CD14-positive monocyte (primary cell): ENCODE measurements at regions not wholly inside any gene's neighbourhood (a gene's known extent, or its start where the extent isn't known, plus 50 kb on each side); places are given as distances from the start of the nearest gene placed in this dataset.
"Not testable (repeated sequence)": the region's sequence is repeated elsewhere in the genome, so short reads cannot be mapped to it uniquely, and the experiment has no call there.

Experiments used
- DNase-seq, 3 donors: peaks; one replicate each; pipeline ENCODE4 v3.0.0-alpha.2; 2011 to 2022
- H2AFZ ChIP-seq: 2 replicates; pipeline ENCODE4 v1.6.0; 2012; ENCODE audit warnings: mild to moderate bottlenecking, low read depth, low read length, inconsistent platforms; ENCODE audit not compliant: insufficient read depth, poor library complexity, severe bottlenecking
- H3K27ac ChIP-seq, 2 donors: 1 replicate in 1 of 2; 2 replicates in 1 of 2; pipeline ENCODE4 v1.5.1; 2012 to 2013; ENCODE audit warnings: low read length in 2 of 2, control low read depth in 1 of 2, inconsistent platforms in 1 of 2, low read depth in 1 of 2, mild to moderate bottlenecking in 1 of 2
- H3K27me3 ChIP-seq, 2 donors: one replicate each; pipeline versions ENCODE4 v1.6.0 to v1.6.1; 2011 to 2013; ENCODE audit warnings: low read length in 2 of 2; ENCODE audit not compliant: control insufficient read depth in 2 of 2, insufficient read depth in 2 of 2
- H3K36me3 ChIP-seq, 2 donors: replicated peaks in 1 of 2; 1 replicate in 1 of 2; 2 replicates in 1 of 2; pipeline versions ENCODE4 v1.5.1 to v1.6.1; 2012 to 2013; ENCODE audit warnings: low read length in 2 of 2, control low read depth in 1 of 2, inconsistent platforms in 1 of 2, mild to moderate bottlenecking in 1 of 2; ENCODE audit not compliant: insufficient read depth in 2 of 2, control insufficient read depth in 1 of 2
- H3K4me1 ChIP-seq, 2 donors: 1 replicate in 1 of 2; 2 replicates in 1 of 2; pipeline versions ENCODE4 v1.5.1 to v1.6.1; 2012 to 2013; ENCODE audit warnings: low read length in 2 of 2, control low read depth in 1 of 2, inconsistent platforms in 1 of 2, mild to moderate bottlenecking in 1 of 2, moderate library complexity in 1 of 2; ENCODE audit not compliant: insufficient read depth in 2 of 2, control insufficient read depth in 1 of 2
- H3K4me2 ChIP-seq: replicated peaks from 2 replicates; pipeline ENCODE3; 2012; ENCODE audit warnings: low read length, moderate library complexity, mild to moderate bottlenecking; ENCODE audit not compliant: poor library complexity, severe bottlenecking; ENCODE audit errors: extremely low read depth
- H3K4me3 ChIP-seq, 3 experiments: fragments of 200-600 bp in 1 of 3; sonication (generic) in 1 of 3; replicated peaks in 1 of 3; 1 replicate in 2 of 3; 2 replicates in 1 of 3; pipeline ENCODE4 v1.5.1; 2011 to 2013; ENCODE audit warnings: low read length in 3 of 3, mild to moderate bottlenecking in 3 of 3, control low read depth in 2 of 3, low read depth in 2 of 3, inconsistent platforms in 1 of 3, moderate library complexity in 1 of 3
- H3K79me2 ChIP-seq: 2 replicates; pipeline ENCODE4 v1.6.0; 2012; ENCODE audit warnings: mild to moderate bottlenecking, control low read depth, inconsistent platforms, low read length, moderate library complexity; ENCODE audit not compliant: insufficient read depth
- H3K9ac ChIP-seq: 2 replicates; pipeline ENCODE4 v1.6.0; 2017; ENCODE audit warnings: low read length, mild to moderate bottlenecking; ENCODE audit not compliant: insufficient read depth, poor library complexity, severe bottlenecking
- H3K9me3 ChIP-seq, 2 donors: replicated peaks in 1 of 2; 1 replicate in 1 of 2; 2 replicates in 1 of 2; pipeline versions ENCODE4 v1.5.1 to v1.6.1; 2012 to 2013; ENCODE audit warnings: low read length in 2 of 2, control low read depth in 1 of 2; ENCODE audit not compliant: control insufficient read depth in 1 of 2, insufficient read depth in 1 of 2
- H4K20me1 ChIP-seq: 2 replicates; pipeline ENCODE4 v1.6.0; 2012; ENCODE audit warnings: mild to moderate bottlenecking, low read length, control low read depth, moderate library complexity; ENCODE audit not compliant: insufficient read depth
- H3K27ac Mint-ChIP-seq, 7 donors: one replicate each; pipeline ENCODE4 v1.8.0; 2020; ENCODE audit warnings: mild to moderate bottlenecking in 7 of 7, mixed read lengths in 7 of 7, moderate library complexity in 6 of 7, inconsistent platforms in 2 of 7
- H3K27me3 Mint-ChIP-seq, 3 donors: one replicate each; pipeline ENCODE4 v1.8.0; 2021 to 2022; ENCODE audit warnings: low read depth in 3 of 3, mild to moderate bottlenecking in 3 of 3, mixed read lengths in 3 of 3, moderate library complexity in 3 of 3, inconsistent platforms in 1 of 3
- H3K36me3 Mint-ChIP-seq, 2 donors: one replicate each; pipeline ENCODE4 v1.8.0; 2020; ENCODE audit warnings: mixed read lengths in 2 of 2, inconsistent platforms in 1 of 2, mild to moderate bottlenecking in 1 of 2
- H3K4me1 Mint-ChIP-seq: one replicate; pipeline ENCODE4 v1.8.0; 2020; ENCODE audit warnings: mild to moderate bottlenecking, mixed read lengths
- H3K4me3 Mint-ChIP-seq, 2 donors: one replicate each; pipeline ENCODE4 v1.8.0; 2020; ENCODE audit warnings: mild to moderate bottlenecking in 2 of 2, mixed read lengths in 2 of 2, moderate library complexity in 1 of 2
- H3K9me3 Mint-ChIP-seq, 7 donors: one replicate each; pipeline ENCODE4 v1.8.0; 2020 to 2022; ENCODE audit warnings: mixed read lengths in 7 of 7, mild to moderate bottlenecking in 6 of 7, moderate library complexity in 6 of 7, inconsistent platforms in 2 of 7
- CTCF ChIP-seq: fragments of 200-600 bp; IDR thresholded peaks from one replicate; pipeline ENCODE4 v1.8.0; 2022; ENCODE audit warnings: antibody characterized with exemption, mild to moderate bottlenecking
- WGBS: methylation state at CpG from one replicate; pipeline ENCODE4 v1.1.5; 2013; ENCODE audit warnings: missing lambda C conversion rate; ENCODE audit not compliant: insufficient coverage; 5-methylcytosine and 5-hydroxymethylcytosine counted together
- intact Hi-C, 2 donors: fragments of 100-400 bp; cut with micrococcal nuclease; formaldehyde crosslinking; loops; one replicate each; pipeline versions ENCODE4 v1.15.0 to v1.15.1; 2023

- Histone ChIP-seq H3K4me3 (no peak overlapping the region), H3K27me3 (peaks cover 6 to 10% of the 10 kb centered on the region in 2 donors), H3K27ac (no peak overlapping the region), H3K9me3 (peaks cover 0 to 4% of the 10 kb centered on the region in 2 donors), H3K4me1 (no peaks in the 10 kb centered on the region), H3K36me3 (no peaks in the 10 kb centered on the region), H2AFZ (no peak overlapping the region), H3K9ac (no peak overlapping the region), H4K20me1 (no peaks in the 10 kb centered on the region), H3K4me2 (no peak overlapping the region), H3K79me2 (no peaks in the 10 kb centered on the region)
- peaks cover 0 to 8% (median 2%) of the 10 kb centered on the region in 7 donors for H3K9me3 Mint-ChIP-seq
- H3K27ac Mint-ChIP-seq, result no peak overlapping the region
- TF ChIP-seq CTCF, result no peak
- H3K4me1 Mint-ChIP-seq, result no peaks in the 10 kb centered on the region
- intact Hi-C loops, result no loop called here
- no peak overlapping the region for H3K4me3 Mint-ChIP-seq
- peaks cover 2 to 22% (median 9%) of the 10 kb centered on the region in 3 donors for H3K27me3 Mint-ChIP-seq
- no peaks in the 10 kb centered on the region for H3K36me3 Mint-ChIP-seq
- WGBS, result 100% methylated on average over 1 of the region's 2 CpGs
- no peak for DNase-seq
These were observed 93.7 kb upstream of the SIMC1 start for GRCh38 chr5:176144508-176144907.

- H3K9me3 ChIP-seq, H3K9ac ChIP-seq, H3K79me2 ChIP-seq, H3K4me3 Mint-ChIP-seq, H3K36me3 ChIP-seq, intact Hi-C loops, H3K9me3 Mint-ChIP-seq, H3K27me3 ChIP-seq, H3K4me1 Mint-ChIP-seq, H3K4me1 ChIP-seq, H3K36me3 Mint-ChIP-seq, H3K27ac Mint-ChIP-seq, H4K20me1 ChIP-seq, DNase-seq, H2AFZ ChIP-seq, H3K27ac ChIP-seq, H3K4me2 ChIP-seq, H3K4me3 ChIP-seq: not testable (repeated sequence)
- peaks cover 8 to 11% (median 8%) of the 10 kb centered on the region in 3 donors for H3K27me3 Mint-ChIP-seq
- WGBS, result no CpG with 5 or more reads among the region's 3 CpGs
These were observed 88.3 kb upstream of the SIMC1 start for GRCh38 chr5:176149948-176150347.
